HL-60 (cell line): ENCODE measurements at regions not wholly inside any gene's neighbourhood (a gene's known extent, or its start where the extent isn't known, plus 50 kb on each side); places are given as distances from the start of the nearest gene placed in this dataset.

Source experiments
- DNase-seq, 2 experiments: peaks; one replicate each; pipeline ENCODE4 v3.0.0-alpha.2; 2010 to 2020; ENCODE audit warnings: low read depth in 1 of 2, low spot score in 1 of 2
- H3K27ac ChIP-seq: fragments of 250-450 bp; sonication (Bioruptor Pico); replicated peaks from 2 replicates; pipeline ENCODE4 v1.5.1; 2020; ENCODE audit warnings: mild to moderate bottlenecking, moderate library complexity
- H3K27me3 ChIP-seq: fragments of 250-450 bp; sonication (Bioruptor Pico); 2 replicates; pipeline ENCODE4 v1.5.1; 2021; ENCODE audit warnings: mild to moderate bottlenecking, moderate library complexity; ENCODE audit not compliant: insufficient read depth, poor library complexity, severe bottlenecking
- H3K4me3 ChIP-seq: replicated peaks from 2 replicates; pipeline ENCODE4 v1.5.1; 2011; ENCODE audit warnings: mild to moderate bottlenecking, control low read depth, low read length; ENCODE audit not compliant: insufficient read depth
- GABPA ChIP-seq: IDR thresholded peaks from 2 replicates; pipeline ENCODE4 v1.6.1; 2012; ENCODE audit warnings: low read depth
- POLR2AphosphoS5 ChIP-seq: IDR thresholded peaks from 2 replicates; pipeline ENCODE4 v1.6.1; 2012; ENCODE audit warnings: low read depth
- SPI1 ChIP-seq: IDR thresholded peaks from 2 replicates; pipeline ENCODE4 v1.6.1; 2012; ENCODE audit warnings: low read depth, mild to moderate bottlenecking, borderline replicate concordance
- TF ChIP-seq, protein P1 (sequence below): IDR thresholded peaks from 2 replicates; pipeline ENCODE4 v1.6.1; 2012; ENCODE audit warnings: low read depth; ENCODE audit not compliant: insufficient replicate concordance
- TF ChIP-seq, protein P2 (sequence below): IDR thresholded peaks from one replicate; pipeline ENCODE4 v1.5.1; 2011; ENCODE audit warnings: low read length, control low read depth, inconsistent platforms; ENCODE audit not compliant: insufficient read depth

DNA sequence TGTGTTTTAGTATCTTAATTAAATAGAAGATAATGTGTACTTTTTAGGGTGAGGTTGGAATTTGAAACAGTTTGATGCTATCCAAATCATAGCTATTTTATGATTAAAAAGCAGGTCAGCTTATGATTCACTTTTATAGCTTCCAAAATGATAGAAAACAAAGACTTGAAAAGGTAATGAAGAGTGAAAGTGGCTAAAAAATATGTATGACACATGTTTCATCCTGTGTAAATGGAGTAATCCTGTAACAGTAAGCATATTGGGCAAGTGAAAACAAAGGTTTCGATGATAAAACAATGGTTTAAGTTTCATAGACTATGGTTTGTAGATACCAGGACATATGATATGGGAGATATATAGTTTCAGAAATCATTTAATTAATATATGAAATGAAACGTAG, 456.2 kb downstream of the PCDH20 start:
- TF ChIP-seq, protein P1, sequence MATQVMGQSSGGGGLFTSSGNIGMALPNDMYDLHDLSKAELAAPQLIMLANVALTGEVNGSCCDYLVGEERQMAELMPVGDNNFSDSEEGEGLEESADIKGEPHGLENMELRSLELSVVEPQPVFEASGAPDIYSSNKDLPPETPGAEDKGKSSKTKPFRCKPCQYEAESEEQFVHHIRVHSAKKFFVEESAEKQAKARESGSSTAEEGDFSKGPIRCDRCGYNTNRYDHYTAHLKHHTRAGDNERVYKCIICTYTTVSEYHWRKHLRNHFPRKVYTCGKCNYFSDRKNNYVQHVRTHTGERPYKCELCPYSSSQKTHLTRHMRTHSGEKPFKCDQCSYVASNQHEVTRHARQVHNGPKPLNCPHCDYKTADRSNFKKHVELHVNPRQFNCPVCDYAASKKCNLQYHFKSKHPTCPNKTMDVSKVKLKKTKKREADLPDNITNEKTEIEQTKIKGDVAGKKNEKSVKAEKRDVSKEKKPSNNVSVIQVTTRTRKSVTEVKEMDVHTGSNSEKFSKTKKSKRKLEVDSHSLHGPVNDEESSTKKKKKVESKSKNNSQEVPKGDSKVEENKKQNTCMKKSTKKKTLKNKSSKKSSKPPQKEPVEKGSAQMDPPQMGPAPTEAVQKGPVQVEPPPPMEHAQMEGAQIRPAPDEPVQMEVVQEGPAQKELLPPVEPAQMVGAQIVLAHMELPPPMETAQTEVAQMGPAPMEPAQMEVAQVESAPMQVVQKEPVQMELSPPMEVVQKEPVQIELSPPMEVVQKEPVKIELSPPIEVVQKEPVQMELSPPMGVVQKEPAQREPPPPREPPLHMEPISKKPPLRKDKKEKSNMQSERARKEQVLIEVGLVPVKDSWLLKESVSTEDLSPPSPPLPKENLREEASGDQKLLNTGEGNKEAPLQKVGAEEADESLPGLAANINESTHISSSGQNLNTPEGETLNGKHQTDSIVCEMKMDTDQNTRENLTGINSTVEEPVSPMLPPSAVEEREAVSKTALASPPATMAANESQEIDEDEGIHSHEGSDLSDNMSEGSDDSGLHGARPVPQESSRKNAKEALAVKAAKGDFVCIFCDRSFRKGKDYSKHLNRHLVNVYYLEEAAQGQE, result no peak
- TF ChIP-seq GABPA (no peak), POLR2AphosphoS5 (no peak), SPI1 (no peak)
- TF ChIP-seq, protein P2, sequence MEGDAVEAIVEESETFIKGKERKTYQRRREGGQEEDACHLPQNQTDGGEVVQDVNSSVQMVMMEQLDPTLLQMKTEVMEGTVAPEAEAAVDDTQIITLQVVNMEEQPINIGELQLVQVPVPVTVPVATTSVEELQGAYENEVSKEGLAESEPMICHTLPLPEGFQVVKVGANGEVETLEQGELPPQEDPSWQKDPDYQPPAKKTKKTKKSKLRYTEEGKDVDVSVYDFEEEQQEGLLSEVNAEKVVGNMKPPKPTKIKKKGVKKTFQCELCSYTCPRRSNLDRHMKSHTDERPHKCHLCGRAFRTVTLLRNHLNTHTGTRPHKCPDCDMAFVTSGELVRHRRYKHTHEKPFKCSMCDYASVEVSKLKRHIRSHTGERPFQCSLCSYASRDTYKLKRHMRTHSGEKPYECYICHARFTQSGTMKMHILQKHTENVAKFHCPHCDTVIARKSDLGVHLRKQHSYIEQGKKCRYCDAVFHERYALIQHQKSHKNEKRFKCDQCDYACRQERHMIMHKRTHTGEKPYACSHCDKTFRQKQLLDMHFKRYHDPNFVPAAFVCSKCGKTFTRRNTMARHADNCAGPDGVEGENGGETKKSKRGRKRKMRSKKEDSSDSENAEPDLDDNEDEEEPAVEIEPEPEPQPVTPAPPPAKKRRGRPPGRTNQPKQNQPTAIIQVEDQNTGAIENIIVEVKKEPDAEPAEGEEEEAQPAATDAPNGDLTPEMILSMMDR, result no peak
- no peak overlapping the region for H3K27ac ChIP-seq
- H3K4me3 ChIP-seq, result no peak overlapping the region
- no peak for DNase-seq
- H3K27me3 ChIP-seq, result no peaks in the 10 kb centered on the region

DNA sequence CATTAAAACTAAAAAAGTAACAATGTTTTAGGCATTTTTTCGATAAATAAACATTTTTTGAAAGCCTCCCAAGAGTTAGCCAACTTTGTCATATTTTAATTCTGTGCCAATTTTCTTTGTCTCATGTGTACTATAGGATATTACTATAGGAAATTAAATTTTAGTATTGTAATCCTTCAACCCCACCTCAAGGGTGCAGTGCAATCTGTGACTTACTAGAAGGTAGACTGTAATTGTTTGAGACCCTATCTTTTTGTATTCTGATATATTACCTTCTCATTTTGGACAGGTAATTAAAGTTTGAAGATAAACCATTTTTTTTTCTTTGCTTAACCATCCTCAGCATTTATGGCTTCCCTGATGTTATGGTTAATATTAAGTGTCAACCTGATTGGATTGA, 457.8 kb downstream of the PCDH20 start:
- no peak for DNase-seq
- no peaks in the 10 kb centered on the region for H3K27me3 ChIP-seq
- TF ChIP-seq, protein P2, result no peak
- H3K4me3 ChIP-seq, result no peak overlapping the region
- H3K27ac ChIP-seq, result no peak overlapping the region

DNA sequence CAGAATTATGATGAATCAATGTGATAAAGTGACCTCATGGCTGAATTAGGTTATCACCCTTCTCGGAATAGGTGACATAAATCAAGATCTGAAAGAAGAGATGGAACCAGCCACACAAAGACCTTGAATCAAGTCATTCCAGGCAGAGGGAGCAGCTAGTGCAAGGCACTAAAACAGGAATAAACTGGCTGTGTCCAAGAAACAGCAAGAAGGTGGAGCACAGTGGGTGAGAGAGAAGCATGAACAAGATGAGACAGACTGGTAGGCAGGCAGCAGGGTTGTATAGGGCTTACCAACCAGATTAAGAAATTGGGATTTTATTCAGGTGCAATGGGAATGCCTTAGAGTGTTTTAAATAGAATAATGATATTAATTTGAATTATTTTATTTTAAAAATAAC, 470.3 kb downstream of the PCDH20 start:
- H3K27ac ChIP-seq, result no peak overlapping the region
- TF ChIP-seq POLR2AphosphoS5 (no peak), SPI1 (no peak), GABPA (no peak)
- TF ChIP-seq, protein P1, result no peak
- TF ChIP-seq, protein P2, result no peak
- DNase-seq, result no peak
- no peak overlapping the region for H3K4me3 ChIP-seq
- no peaks in the 10 kb centered on the region for H3K27me3 ChIP-seq

DNA sequence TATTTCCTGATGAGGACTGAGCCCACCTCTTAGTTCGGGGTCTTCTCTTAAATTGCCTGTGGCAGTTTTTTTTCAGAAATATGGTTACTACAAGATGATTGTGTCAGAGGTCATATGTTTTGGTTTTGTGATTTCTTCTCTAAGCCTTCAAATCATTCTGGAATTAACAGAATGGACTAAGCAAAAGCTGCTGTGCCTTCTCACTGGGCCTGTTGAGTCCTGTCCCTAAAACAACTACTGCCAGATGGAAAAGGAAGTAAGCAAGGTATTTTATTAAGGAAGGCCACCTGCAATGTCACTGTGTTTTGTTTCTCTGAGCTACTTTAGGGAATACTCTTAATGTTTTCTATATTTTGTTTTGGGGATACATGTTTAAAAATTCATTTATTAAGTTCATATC, 470.8 kb downstream of the PCDH20 start:
- H3K27ac ChIP-seq, result no peak overlapping the region
- no peak for TF ChIP-seq SPI1
- TF ChIP-seq, protein P2, result no peak
- TF ChIP-seq GABPA, result no peak
- TF ChIP-seq, protein P1, result no peak
- no peak for TF ChIP-seq POLR2AphosphoS5
- DNase-seq, result no peak
- H3K27me3 ChIP-seq, result no peaks in the 10 kb centered on the region
- H3K4me3 ChIP-seq, result no peak overlapping the region
